ENCODE measurements at regions not wholly inside any gene's neighbourhood (a gene's known extent, or its start where the extent isn't known, plus 50 kb on each side); places are given as distances from the start of the nearest gene placed in this dataset.
"Not testable (repeated sequence)": the region's sequence is repeated elsewhere in the genome, so short reads cannot be mapped to it uniquely, and the experiment has no call there.

DNA sequence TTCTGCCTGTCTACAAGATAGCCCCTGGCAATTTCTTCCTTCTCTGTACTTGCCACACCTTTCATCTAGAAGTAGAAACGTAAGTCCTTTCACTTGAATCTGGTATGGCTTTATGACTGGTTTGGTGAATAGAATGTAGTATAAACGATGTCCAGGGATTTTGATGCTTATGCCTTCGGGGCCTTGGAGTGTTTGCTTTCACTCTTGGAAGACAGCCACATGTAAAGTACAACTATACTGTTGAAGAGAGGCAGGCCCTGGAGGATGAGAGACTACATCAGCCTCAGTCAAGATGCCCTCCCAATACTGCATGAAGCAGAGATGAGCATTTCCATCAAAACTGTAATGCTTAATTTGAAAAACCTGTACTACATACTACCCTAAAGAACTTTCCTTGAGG lies 553.8 kb upstream of the C9orf72 start:
- no peak for DNase-seq

GRCh38 chr9:28134446-28134976 lies 561.2 kb upstream of the C9orf72 start:
- no peak for DNase-seq

DNA sequence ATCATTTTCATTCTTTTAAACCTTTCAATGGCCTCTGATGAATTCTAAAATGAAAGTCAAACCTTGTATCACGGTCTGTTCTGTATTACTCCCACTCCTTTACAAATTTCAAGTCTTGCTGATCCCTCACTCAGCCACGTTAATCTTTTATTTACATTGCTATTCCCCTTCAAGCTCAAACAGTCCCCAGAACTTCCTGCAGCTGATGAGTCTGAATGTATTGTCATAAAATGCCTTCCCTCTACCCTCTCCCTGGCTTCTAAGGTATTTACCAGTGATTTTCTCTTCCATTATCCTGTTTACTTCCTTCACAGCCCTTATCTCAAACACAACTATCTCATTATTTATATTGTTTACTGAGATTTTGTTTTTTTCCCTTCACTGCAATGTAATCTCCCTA lies 562.3 kb upstream of the C9orf72 start:
- no peak for DNase-seq

DNA sequence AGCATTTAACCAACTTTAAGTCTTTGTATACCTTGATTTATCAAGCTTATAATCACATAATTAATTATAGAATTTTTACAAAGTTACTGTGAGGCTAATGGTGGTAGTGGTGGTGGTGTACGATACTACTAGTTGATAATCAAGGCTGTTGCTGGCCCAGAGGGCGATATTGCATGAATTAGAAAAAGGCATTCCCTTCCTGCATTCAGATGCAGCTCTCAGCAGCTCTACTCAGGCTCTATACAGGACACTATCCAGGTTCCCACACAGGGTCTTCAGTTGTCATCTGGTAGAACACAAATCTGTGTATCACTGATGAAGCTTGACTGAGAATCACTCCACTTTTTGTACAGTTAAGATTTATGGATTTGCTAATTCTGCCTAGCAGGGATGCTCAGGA lies 562.8 kb upstream of the C9orf72 start:
- DNase-seq = no peak

GRCh38 chr9:28147430-28147829 lies 574.1 kb upstream of the C9orf72 start:
- not testable (repeated sequence) for DNase-seq

- not testable (repeated sequence) for DNase-seq
These were observed 574.8 kb upstream of the C9orf72 start for GRCh38 chr9:28147923-28148597.

DNA sequence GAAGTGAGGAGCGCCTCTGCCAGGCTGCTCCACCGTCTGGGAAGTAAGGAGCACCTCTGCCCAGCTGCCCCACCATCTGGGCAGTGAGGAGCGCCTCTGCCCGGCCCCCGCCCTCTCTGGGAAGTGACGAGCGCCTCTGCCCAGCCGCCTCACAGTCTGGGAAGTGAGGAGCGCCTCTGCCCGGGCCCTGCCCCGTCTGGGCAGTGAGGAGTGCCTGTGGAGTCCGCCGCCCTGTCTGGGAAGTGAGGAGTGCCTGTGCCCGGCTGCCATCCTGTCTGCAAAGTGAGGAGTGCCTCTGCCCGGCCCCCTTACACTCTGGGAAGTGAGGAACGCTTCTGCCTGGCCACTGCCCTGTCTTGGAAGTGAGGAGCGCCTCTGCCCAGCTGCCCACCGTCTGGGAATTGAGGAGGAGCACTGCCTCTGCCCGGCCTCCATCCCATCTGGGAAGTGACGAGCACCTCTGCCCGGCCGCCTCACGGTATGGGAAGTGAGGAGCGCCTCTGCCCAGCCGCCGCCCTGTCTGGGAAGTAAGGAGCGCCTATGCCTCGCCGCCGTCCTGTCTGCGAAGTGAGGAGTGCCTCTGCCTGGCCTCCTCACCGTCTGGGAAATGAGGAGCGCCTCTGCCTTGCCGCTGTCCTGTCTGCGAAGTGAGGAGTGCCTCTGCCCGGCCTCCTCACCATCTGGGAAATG lies 576.2 kb upstream of the C9orf72 start:
- DNase-seq = not testable (repeated sequence)

DNA sequence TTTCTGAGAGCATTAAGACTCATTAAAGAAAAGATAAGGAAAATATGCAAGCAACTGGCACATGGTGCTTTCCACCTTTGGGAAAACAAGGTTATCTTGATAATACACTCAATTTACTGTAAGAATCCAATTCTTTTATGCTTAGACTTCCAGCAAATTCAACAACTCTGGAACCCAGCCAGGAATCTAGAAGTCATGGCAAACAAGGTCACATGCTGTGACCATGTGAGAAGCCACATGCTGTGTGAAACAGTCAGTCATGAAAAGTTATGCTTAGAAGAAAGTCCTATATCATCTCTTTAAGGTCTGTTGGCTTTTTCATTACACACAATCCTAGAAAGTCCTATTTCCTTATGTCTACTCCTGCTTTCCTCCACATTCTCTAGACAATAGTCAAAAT lies 581.8 kb upstream of the C9orf72 start:
- DNase-seq = no peak

DNA sequence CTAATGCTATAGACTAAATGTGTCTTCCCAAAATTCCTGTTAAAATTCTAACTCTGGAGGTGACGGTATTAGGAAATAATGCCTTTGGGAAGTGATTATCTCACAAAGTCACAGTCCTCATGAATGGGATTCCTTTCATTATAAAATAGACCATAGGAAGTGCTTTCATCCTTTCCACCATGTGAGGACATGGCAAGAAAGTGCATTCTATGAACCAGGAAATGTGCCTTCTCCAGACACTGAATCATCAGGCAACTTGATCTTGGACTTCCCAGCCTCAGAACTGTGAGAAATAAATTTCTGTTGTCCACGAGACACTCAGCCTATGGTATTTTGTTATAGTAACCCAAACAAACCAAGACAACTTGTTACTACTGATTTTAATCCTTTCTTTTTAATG lies 582.4 kb upstream of the C9orf72 start:
- no peak for DNase-seq

- DNase-seq = no peak
These were observed 585.2 kb upstream of the C9orf72 start for GRCh38 chr9:28158451-28158850.

GRCh38 chr9:28163619-28164018 lies 590.3 kb upstream of the C9orf72 start:
- no peak for DNase-seq

GRCh38 chr9:28166179-28166578 lies 592.9 kb upstream of the C9orf72 start:
- no peak for DNase-seq

DNA sequence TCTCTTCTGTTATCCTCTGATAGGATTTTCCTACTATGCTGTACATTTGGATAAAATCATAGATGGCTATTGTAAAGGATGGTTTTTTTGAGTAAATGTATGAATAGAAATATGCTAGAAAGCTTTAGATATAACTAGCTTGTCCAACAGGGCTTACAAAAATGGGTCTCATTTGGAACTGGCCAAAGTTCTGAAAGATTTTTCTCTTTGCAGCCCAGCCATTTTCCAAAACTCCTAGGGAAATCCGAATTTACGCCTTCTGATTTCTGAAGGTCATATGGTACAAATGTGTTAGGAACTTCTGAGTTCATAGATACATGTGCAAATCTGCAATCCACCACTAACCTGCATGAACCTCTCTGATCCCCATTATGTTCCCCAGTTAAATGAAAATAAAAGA lies 603.9 kb upstream of the C9orf72 start:
- no peak for DNase-seq

- DNase-seq = no peak
These were observed 604.6 kb upstream of the C9orf72 start for GRCh38 chr9:28177925-28178324.

GRCh38 chr9:28179893-28180292 lies 606.6 kb upstream of the C9orf72 start:
- no peak for DNase-seq

DNA sequence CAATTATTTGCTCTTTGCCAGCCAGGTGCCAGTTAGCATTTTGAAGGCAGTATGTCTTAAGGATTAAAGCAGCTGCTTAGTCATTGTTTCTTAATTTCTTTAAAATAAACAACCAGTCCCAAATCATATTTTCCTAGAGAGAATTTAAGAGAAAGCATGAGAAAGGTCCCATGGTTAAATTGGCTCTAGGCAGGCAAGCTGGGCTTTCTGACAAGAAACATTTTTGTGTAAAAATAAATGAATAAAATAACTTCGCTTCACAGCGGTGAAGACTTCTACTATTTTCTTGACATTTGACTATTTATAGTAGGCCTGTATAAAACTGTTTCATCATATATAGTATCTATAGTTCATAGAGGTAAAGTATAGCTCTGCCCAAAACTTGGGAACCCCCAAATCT lies 617.7 kb upstream of the C9orf72 start:
- no peak for DNase-seq

GRCh38 chr9:28197653-28198052 lies 624.4 kb upstream of the C9orf72 start:
- no peak for DNase-seq

DNA sequence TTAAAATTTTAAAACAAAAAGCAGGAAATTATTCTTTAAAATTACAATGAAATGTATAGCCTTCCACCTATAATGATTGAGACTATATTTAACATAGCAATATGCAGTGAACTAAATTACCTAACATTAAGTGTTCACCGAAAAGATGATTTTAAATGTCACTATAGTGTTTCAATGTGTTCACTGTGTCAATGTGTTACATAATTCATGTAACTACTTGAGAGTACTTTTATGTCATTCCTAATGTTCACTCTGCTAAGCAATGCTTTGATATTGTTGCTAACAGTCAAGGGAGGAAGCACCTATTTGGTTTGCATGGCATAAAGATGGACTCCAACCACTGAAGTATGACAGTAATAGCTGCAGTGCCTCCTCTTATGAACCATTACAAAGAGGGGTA lies 629.8 kb upstream of the C9orf72 start:
- DNase-seq = no peak

DNA sequence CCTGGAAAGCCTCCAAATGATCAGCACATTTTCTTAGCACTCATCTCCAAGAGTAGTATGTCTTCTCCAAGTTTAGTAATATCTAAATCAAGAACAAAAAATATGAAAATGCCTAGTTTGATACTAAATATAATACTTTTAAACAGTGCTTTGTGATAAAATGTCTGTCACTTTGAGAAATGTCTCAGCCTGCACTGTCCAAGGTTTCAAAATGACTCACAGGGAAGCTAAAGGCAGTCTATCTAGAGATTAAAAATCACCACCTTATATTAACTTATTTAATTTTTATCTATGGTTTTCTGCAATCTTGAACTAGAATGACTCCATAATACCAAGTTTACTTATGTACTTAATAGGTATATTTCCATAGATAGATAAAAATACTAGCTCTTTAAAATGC lies 633.0 kb upstream of the C9orf72 start:
- DNase-seq = no peak

GRCh38 chr9:28207657-28208056 lies 634.4 kb upstream of the C9orf72 start:
- DNase-seq = no peak

DNA sequence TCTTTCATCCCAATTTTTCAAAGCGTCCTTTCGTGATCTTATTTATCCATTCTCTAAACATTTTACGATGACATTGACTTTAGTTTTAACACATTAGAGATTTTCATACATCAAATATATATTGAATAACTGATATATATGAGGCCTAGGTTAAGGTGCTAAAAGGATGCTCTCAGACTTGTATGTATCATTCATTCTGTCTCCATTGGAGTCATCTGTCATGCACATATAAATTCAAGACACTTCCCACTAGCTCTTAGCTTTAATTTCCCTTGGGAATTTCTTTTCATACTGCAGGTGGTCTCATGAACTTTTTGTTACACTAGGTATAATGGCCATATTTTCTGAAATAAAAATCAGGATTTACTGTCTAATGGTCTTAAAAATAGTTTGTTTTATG lies 635.8 kb upstream of the C9orf72 start:
- no peak for DNase-seq

GRCh38 chr9:28212979-28213378 lies 639.7 kb upstream of the C9orf72 start:
- no peak for DNase-seq

DNA sequence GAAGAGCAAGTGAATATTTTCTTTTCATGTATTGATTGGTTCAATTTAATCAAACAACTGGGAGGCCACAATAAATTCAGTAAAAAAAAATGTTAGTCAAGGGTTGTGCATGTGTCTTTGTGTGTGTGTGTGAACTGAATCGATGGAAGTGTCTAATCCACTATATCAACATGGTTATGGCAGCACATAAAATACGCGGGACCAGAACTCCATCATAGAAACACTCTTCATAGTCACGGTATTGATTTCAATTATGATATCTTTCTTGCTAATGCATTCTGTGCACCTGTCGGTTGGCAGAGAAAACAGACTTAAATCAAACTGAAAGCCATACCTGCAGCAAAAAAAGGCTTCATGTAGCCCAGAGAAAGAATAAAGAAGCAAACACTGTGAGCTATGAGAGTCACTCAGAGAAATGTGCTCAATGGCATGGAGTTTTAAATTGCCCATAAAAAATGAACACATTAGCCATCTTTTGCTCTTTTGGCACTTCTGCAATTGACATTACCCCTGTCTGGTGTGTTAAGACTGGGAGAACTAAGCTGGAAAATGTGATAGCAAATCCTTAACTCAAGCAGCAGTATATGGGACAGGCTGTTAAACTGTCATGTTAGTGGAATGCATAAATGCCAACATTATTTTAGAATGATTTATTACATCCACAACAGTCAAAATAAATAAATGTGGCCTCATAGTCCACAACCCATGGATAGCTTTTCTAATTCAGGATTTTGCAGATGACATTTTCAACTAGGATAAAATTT lies 642.4 kb upstream of the C9orf72 start:
- no peak for DNase-seq

GRCh38 chr9:28232686-28233085 lies 659.4 kb upstream of the C9orf72 start:
- no peak for DNase-seq

Data from CD4-positive, alpha-beta T cell treated with Interleukin-17A for 1 hour (primary cell).